ENCODE measurements at regions not wholly inside any gene's neighbourhood (a gene's known extent, or its start where the extent isn't known, plus 50 kb on each side); places are given as distances from the start of the nearest gene placed in this dataset.

GRCh38 chr10:81270051-81270450 lies 604.9 kb upstream of the NRG3 start:
- Histone ChIP-seq H3K27me3 (replicated peaks in 1 of 4; ENCODE audit: control extremely low read depth in 1 of 4, control insufficient read depth in 3 of 4, insufficient read depth in 4 of 4, low read length in 3 of 4) (no peaks in the 10 kb centered on the region), H3K79me2 (ENCODE audit: control insufficient read depth, insufficient read depth, low read length) (no peaks in the 10 kb centered on the region), H3K9ac (ENCODE audit: low read length) (no peak overlapping the region), H2AFZ (ENCODE audit: insufficient read depth, low read depth, low read length, poor library complexity, severe bottlenecking) (no peak overlapping the region), H3K36me3 (replicated peaks in 1 of 2; ENCODE audit: control extremely low read depth in 1 of 2, control insufficient read depth in 1 of 2, extremely low read depth in 1 of 2, insufficient read depth in 2 of 2, low read length in 1 of 2) (no peaks in the 10 kb centered on the region), H3K4me2 (replicated peaks; ENCODE audit: low read depth, low read length, poor library complexity, severe bottlenecking) (no peak overlapping the region), H3K4me1 (ENCODE audit: control insufficient read depth in 2 of 2, insufficient read depth in 2 of 2, low read length in 2 of 2) (no peaks in the 10 kb centered on the region), H3K27ac (ENCODE audit: low read length in 2 of 2) (no peak overlapping the region), H4K20me1 (ENCODE audit: control insufficient read depth, insufficient read depth, low read length, poor library complexity, severe bottlenecking) (no peaks in the 10 kb centered on the region), H3K4me3 (ENCODE audit: control extremely low read depth in 1 of 5, extremely low read depth in 1 of 5, insufficient read depth in 1 of 5, low read depth in 2 of 5, low read length in 4 of 5) (no peak overlapping the region), H3K9me3 (ENCODE audit: control extremely low read depth in 1 of 3, control insufficient read depth in 2 of 3, insufficient read depth in 1 of 3, low read length in 2 of 3) (peaks cover 0 to 3% (median 0%) of the 10 kb centered on the region in 3 donors)
- ChIA-PET CTCF (no interaction called here), POLR2A (no interaction called here)
- TF ChIP-seq CTCF (IDR thresholded peaks at IDR 0.05) (no peak), EZH2 (IDR thresholded peaks at IDR 0.05; ENCODE audit: borderline replicate concordance, insufficient read depth, low read depth, low read length, poor library complexity, severe bottlenecking) (no peak)
- WGBS (ENCODE audit: insufficient coverage): no CpG with 5 or more reads among the region's 2 CpGs
- H3K4me1 Mint-ChIP-seq: no peaks in the 10 kb centered on the region
- no peak overlapping the region for H3K4me3 Mint-ChIP-seq
- no peak for ATAC-seq (ENCODE audit: low read depth)
- DNase-seq: no peak
- no peaks in the 10 kb centered on the region for H3K27me3 Mint-ChIP-seq
- intact Hi-C loops (cut with micrococcal nuclease): no loop called here
- H3K27ac Mint-ChIP-seq: no peak overlapping the region
- no peaks in the 10 kb centered on the region for H3K9me3 Mint-ChIP-seq (ENCODE audit: insufficient read depth)

GRCh38 chr10:81280497-81281479 lies 594.2 kb upstream of the NRG3 start:
- Histone ChIP-seq H2AFZ (ENCODE audit: insufficient read depth, low read depth, low read length, poor library complexity, severe bottlenecking) (no peak overlapping the region), H3K4me3 (ENCODE audit: control extremely low read depth in 1 of 5, extremely low read depth in 1 of 5, insufficient read depth in 1 of 5, low read depth in 2 of 5, low read length in 4 of 5) (no peak overlapping the region), H3K9me3 (ENCODE audit: control extremely low read depth in 1 of 3, control insufficient read depth in 2 of 3, insufficient read depth in 1 of 3, low read length in 2 of 3) (no peaks in the 10 kb centered on the region), H3K27me3 (replicated peaks in 1 of 4; ENCODE audit: control extremely low read depth in 1 of 4, control insufficient read depth in 3 of 4, insufficient read depth in 4 of 4, low read length in 3 of 4) (no peaks in the 10 kb centered on the region), H3K9ac (ENCODE audit: low read length) (no peak overlapping the region), H3K36me3 (replicated peaks in 1 of 2; ENCODE audit: control extremely low read depth in 1 of 2, control insufficient read depth in 1 of 2, extremely low read depth in 1 of 2, insufficient read depth in 2 of 2, low read length in 1 of 2) (no peaks in the 10 kb centered on the region), H3K27ac (ENCODE audit: low read length in 2 of 2) (no peak overlapping the region), H4K20me1 (ENCODE audit: control insufficient read depth, insufficient read depth, low read length, poor library complexity, severe bottlenecking) (no peaks in the 10 kb centered on the region), H3K4me1 (ENCODE audit: control insufficient read depth in 2 of 2, insufficient read depth in 2 of 2, low read length in 2 of 2) (no peaks in the 10 kb centered on the region), H3K79me2 (ENCODE audit: control insufficient read depth, insufficient read depth, low read length) (no peaks in the 10 kb centered on the region), H3K4me2 (replicated peaks; ENCODE audit: low read depth, low read length, poor library complexity, severe bottlenecking) (no peak overlapping the region)
- POLR2A ChIA-PET: no interaction called here
- no peaks in the 10 kb centered on the region for H3K9me3 Mint-ChIP-seq (ENCODE audit: insufficient read depth)
- no peak for ATAC-seq (ENCODE audit: low read depth)
- H3K27ac Mint-ChIP-seq: no peak overlapping the region
- H3K27me3 Mint-ChIP-seq: no peaks in the 10 kb centered on the region
- intact Hi-C loops (cut with micrococcal nuclease): no loop called here
- WGBS (ENCODE audit: insufficient coverage): 68% methylated on average over 3 of the region's 6 CpGs
- no peaks in the 10 kb centered on the region for H3K4me1 Mint-ChIP-seq
- CTCF ChIA-PET: no interaction called here
- TF ChIP-seq CTCF (IDR thresholded peaks at IDR 0.05) (no peak), EZH2 (IDR thresholded peaks at IDR 0.05; ENCODE audit: borderline replicate concordance, insufficient read depth, low read depth, low read length, poor library complexity, severe bottlenecking) (no peak)
- H3K4me3 Mint-ChIP-seq: no peak overlapping the region
- no peak for DNase-seq

Measured in B cell (primary cell).